Testis (tissue), 2 donors: ENCODE measurements at regions not wholly inside any gene's neighbourhood (a gene's known extent, or its start where the extent isn't known, plus 50 kb on each side); places are given as distances from the start of the nearest gene placed in this dataset.

Experiments
- CTCF ChIP-seq, 3 experiments: fragments of 450-650 bp in 2 of 3; fragments of 200-600 bp in 1 of 3; sonication (generic) in 1 of 3; IDR thresholded peaks; one replicate each; pipeline ENCODE4 v1.5.1; 2016 to 2019; ENCODE audit warnings: antibody characterized with exemption in 3 of 3, mild to moderate bottlenecking in 2 of 3, moderate library complexity in 1 of 3
- POLR2A ChIP-seq: fragments of 450-650 bp; IDR thresholded peaks from one replicate; pipeline ENCODE4 v1.6.1; 2017; ENCODE audit warnings: antibody characterized with exemption, mild to moderate bottlenecking, moderate library complexity

- TF ChIP-seq CTCF (IDR thresholded peaks at IDR 0.05), result no peak
- no peak for TF ChIP-seq POLR2A
These were observed 653.8 kb downstream of the ANKRD7 start for GRCh38 chr7:118878336-118878735.
